SH-SY5Y (cell line): ENCODE measurements at regions not wholly inside any gene's neighbourhood (a gene's known extent, or its start where the extent isn't known, plus 50 kb on each side); places are given as distances from the start of the nearest gene placed in this dataset.

ENCODE experiments used
- GATA2 ChIP-seq: IDR thresholded peaks from 2 replicates; pipeline ENCODE4 v1.6.1; 2011; ENCODE audit warnings: mild to moderate bottlenecking, low read depth, low read length
- GATA3 ChIP-seq: IDR thresholded peaks from 2 replicates; pipeline ENCODE4 v1.6.1; 2011; ENCODE audit warnings: low read depth, mild to moderate bottlenecking, low read length, moderate library complexity

- TF ChIP-seq GATA3 (no peak), GATA2 (no peak)
Observed at GRCh38 chr4:15327311-15328298, 100.2 kb upstream of the C1QTNF7 start.
